ENCODE measurements at regions not wholly inside any gene's neighbourhood (a gene's known extent, or its start where the extent isn't known, plus 50 kb on each side); places are given as distances from the start of the nearest gene placed in this dataset.
"Not testable (repeated sequence)": the region's sequence is repeated elsewhere in the genome, so short reads cannot be mapped to it uniquely, and the experiment has no call there.

DNA sequence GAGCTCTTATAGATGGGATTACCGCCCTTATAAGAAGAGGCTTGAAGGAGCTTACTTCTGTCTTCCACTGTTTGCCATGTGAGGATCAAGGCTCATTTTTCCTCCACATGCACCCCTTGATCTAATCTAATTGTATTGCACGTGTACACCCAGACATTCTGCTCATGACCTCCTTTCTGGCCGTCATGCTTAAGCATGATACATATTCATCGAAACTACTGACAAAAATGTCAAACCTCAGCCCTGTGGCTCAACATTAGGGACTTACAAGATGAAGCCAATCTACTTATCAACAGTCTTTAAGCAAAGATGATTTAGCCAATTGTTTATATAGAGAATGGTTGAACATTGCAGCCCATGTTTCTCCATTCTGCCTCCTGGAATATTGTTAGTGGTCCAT lies 127.6 kb downstream of the XCL2 start:
- no peak for DNase-seq

DNA sequence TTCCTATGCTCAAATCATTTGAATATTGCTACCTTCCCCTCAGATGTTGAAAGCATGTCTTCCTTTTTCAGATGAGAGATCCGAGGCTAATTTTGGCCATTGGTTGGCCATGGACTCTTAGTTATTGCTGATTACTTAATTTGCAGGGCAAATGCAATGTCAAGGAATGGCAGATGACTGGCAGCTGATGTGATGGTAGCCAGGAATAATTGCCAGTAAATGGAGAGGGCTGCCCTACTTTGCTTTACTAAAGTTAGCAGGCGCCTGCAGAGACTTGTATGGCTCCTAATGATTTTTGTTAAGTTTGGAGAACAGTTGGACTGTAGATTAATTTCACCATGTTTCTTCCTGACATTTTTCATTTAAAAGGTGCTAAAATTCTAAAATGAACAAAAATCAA lies 128.9 kb downstream of the XCL2 start:
- no peak for DNase-seq

DNA sequence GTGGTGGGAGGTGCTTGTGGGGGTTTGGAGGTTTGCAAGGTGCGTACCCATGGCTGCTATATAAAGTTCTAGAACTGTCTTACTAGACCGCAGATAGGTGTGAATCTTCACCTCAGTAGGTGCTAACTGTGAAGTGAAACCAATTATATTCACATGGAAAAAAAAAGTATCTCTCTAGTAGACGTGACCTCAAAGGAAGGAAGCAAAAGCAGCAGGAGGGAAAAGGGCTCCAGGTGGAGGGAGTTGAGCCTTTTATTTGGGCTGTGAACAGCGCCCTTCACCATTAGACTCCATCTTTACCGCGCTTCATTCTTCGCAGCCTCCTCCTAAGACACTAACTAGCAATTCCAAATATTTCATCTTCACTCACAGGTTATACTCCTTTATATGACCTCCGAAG lies 129.8 kb downstream of the TBX19 start:
- no peak for DNase-seq

DNA sequence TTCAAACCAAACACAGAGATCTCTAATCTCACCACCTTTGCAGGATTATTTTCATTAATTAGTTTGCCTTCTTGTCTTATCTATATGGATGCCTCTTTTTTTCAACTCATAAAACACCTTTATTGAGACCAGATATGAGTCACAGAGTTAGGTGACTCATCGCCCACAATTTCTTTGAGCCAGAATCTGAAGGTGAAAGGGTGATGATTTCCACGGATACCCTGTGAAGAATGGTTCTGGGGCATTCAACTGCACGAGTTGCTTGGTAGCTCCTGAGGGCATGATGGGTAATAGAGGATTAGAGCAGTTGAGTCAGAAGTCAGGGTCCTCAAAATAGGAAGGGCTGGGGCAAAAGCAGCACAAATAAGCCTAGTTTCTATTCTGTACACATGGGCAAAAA lies 128.2 kb downstream of the TBX19 start:
- no peak for DNase-seq

DNA sequence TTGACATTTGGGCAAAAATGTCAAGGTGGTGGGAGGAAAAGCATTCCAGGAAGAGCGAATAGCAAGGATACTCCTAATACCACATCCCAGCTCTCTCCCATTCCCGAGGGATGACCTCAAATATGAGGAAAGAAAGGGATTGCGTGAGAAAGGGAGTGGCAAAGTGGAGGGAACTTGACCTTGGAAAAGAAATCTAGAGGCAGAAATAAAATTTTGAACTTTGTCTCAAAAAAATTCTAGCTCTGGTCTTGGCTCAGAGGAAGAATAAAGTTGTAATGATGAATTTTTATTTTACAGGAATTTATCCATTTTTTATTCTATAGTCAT lies 127.8 kb downstream of the TBX19 start:
- DNase-seq = no peak

DNA sequence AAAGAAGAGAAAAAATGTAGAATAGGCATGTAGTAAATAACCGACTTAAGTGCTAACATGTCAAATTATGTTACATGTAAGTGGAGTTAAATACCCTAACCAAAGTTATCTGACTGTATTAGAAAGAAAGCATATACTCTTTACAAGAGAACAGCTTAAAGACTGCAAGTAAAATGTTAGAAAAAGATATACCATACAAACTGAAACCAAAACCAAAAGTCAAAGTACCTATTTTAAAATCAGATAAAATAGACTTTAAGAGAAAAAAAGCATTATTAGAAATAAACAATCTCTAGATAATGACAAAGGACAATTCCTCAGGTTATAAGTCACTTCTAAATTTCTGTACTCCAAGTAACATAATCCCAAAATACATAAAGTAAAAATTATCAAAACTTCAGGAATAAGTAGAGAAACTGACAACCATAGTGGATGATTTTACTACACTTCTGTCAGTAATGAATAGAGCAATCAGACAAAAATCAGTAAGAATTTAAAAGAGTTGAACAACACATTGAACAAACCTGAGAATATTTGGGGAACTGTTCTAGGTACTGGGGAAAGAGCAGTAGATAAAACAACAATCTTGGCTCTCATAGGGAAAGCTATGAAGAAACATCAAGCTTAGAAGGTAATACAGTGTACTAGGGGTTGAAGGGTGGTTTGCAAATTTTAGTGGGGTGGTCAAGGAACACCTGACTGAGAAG lies 127.3 kb downstream of the TBX19 start:
- DNase-seq = no peak

DNA sequence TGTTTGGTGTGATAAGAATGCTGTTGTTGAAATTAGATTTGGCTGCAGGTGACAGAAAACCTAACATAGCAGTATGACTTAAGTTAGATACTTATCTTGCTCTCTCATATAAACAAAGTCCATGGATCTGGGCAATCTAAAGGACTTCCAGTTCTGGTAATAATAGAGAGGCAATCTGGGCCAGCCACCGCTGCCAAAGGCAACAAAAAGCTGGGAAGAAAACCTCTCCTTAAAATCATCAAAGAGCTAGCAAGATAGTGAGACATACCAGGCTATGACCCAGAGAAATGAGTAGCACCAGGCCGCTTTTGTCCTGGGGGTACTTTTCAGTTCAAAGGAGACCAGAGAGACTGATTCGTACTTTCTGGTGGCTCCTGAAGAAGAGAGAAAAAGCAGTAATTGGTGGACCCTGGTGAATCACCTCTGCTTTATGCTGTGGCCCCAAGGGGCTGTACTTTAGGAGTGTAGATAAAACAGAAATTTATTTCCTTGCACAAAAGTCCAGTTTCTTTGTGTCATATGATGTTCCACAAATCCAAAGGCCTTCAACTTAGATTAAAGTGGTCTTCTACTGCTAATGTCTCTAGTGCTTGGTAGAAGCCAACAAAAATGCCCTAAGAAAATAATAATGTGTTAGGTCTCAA lies 125.4 kb downstream of the TBX19 start:
- DNase-seq = no peak

DNA sequence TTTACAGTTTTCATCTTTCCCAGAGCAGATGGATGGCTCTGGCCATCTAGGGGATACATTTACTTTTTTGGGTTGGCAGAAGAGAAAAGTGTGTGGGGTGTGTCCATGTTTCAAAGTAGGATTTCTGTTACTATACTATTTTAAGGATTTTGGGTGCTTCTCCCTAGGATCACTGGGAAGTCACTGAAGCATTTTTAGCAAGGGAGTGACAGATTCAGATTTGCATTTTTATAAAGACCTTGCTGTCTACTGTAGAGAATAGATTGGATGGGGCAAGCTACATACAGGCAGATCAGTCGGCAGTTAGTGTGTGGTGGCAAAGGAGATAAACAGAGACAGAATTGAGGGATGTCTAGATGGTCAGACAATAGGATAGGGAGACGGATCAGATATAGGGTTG lies 122.5 kb downstream of the TBX19 start:
- no peak for DNase-seq

DNA sequence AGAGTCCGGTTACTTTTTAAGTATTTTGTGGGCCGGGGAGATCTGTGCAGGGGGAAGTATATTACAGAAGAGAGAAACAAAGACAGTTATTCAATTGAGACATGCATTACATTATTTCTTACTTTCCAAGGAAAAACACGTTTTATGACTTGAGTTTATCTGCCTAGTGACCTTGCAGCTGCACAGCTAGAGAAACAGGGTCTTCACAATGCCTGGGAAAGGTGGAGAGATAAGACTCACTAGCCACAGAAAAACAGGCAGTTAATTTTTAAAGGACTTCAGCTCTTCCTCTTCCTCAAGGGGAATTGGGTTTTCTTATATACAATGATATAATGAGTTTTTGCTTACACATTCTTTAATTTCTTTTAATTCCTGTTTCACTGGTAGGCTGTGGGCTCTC lies 121.8 kb downstream of the TBX19 start:
- DNase-seq = not testable (repeated sequence)

DNA sequence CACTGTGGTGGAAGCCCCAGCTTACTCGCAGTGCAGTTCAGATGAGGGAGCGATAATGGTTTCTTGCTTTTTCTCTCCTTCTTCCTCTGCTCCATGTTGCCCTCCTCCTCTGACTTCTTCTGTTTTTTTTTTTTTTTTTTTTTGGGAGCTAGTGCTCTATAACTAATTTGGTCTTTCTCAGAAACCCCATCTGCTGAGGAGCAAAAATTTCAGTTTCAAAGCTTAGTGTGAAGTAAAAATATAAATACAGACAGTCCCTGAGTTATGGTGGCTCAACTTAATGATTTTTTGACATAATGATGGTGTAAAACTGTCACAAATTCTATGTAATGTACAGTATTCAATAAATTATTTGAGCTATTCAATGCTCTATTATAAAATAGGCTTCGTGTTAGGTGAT lies 120.7 kb downstream of the TBX19 start:
- DNase-seq = no peak

DNA sequence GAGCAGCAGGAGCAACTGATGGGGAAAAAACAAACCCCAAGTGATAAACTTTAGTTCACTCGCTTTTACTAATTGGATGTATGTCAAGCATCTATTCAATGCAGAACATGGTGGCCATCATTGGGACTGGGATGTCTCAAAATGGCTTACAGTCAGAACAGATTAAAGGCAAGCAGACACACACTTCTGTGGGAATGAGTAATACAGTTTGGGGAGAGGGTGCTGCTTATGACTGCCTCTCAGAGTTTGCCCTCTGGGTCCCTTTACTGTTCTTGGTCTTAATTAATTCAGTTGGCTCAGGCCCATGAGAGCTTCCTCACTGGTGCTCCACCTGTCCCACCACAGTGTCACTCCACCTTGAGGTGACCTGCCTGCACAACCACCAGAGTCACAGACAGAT lies 119.5 kb downstream of the TBX19 start:
- DNase-seq = no peak

DNA sequence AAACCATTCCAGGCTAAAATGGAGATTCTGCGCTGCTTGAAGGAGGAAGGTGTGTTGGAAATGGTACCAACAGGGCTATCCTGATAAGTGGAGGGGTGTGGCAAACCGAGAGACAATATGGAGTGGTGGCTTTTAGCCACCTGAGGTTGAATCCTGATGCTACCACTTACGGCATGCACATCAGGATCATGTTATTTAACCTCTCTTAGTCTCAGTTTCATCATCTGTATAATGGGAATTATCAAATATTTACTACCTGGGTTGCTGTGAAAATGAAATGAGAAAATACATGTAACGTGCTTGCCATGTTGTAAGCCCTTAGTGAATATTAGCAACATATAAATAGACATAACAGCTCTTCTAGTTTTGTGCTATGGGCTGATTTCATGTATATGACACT lies 117.1 kb downstream of the TBX19 start:
- DNase-seq = no peak

DNA sequence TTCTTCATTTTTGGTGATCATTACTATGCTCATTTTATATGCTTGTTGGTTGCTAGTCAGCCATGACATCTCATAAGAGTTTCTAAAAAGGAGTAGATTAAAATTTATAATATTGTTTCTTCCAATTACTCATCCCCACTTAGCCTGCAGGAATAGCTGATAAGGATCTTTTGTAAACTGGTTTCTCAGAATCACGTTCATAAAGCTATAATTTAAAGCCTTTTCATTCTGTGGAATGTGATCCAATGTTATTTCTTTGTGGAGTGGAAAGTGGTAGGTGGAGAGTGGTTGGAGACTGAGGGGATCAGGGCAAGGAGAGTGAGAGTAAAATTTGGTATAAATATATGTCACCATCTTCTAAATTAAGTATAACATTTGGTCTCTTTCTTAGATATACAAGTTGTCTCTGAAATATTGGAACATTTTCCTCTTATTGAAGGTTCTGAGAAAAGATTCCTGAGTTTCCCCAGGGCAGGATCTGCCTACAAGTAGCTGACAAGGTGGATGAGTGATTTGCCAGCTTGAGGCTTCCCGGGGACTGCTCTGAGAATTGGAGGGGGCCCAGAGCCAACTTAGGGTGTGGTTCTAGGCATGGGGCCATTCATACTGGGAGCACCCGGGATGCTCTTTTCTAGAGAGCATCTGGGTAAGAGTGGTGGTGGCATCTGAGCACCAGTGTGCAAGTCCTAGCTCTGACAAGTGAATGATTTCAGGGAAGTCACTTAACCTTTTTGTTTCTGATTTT lies 116.4 kb downstream of the TBX19 start:
- no peak for DNase-seq

DNA sequence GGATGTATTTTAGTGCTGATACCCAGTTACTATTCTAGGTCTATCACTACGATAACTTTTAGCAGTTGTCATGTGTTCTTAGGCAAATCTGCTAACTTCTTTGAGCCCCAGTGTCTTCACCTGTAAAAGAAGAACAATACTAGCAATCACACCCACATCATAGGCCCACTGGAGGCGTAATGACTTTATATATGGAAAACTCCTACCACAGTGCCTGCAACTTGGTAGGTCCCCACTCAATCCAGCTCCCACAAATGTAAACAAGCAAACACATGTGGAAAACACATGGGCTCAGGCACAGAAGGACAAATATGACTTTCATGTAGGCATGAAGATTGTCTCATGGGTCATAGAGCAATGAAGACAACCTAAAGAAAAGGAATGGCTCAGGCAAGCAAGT lies 115.8 kb downstream of the TBX19 start:
- no peak for DNase-seq

DNA sequence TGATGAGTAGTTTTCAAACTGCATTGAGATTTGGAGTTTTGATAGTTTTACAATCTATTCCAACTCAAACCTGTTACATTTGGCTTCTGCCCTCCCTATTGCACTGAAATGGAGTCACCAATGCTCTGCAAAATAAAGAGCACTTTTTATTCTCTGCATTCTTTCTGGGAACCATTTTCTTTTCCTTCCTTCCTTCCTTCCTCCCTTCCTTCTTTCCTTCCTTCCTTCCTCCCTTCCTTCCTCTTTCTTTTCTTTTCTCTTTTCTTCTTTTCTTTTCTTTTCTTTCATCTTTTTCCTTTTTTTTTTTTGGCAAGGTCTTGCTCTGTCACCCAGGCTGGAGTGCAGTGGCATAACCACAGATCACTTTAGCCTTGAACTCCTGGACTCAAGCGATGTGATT lies 114.2 kb downstream of the TBX19 start:
- DNase-seq = no peak

DNA sequence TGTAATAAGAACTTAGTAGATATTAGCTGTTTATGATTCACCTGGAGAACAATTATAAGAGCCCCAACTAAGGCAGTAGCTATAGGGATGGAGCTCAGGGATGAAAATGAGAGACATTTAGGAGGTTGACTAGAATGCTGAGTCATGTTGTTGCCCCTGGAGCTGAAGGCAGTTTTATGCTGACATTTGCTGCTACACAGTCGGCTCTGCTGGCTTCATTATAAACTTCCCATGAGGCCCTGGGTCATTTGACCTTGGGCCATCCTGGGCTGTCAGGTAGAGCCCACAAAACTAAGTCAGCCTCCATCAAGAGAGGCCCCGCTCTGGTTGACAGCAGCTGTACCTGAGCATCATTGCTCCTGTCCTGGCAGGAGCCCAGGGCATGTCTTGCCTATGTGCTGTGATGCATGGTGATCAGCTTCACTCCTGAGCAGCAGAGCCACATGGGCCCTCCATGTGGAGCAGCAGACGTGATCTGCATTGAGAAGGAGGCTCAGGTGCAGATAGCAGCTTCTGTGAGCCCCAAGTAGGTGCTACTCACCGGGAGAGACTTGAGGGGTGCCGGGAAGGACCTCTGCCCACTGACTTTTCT lies 112.4 kb downstream of the TBX19 start:
- no peak for DNase-seq

DNA sequence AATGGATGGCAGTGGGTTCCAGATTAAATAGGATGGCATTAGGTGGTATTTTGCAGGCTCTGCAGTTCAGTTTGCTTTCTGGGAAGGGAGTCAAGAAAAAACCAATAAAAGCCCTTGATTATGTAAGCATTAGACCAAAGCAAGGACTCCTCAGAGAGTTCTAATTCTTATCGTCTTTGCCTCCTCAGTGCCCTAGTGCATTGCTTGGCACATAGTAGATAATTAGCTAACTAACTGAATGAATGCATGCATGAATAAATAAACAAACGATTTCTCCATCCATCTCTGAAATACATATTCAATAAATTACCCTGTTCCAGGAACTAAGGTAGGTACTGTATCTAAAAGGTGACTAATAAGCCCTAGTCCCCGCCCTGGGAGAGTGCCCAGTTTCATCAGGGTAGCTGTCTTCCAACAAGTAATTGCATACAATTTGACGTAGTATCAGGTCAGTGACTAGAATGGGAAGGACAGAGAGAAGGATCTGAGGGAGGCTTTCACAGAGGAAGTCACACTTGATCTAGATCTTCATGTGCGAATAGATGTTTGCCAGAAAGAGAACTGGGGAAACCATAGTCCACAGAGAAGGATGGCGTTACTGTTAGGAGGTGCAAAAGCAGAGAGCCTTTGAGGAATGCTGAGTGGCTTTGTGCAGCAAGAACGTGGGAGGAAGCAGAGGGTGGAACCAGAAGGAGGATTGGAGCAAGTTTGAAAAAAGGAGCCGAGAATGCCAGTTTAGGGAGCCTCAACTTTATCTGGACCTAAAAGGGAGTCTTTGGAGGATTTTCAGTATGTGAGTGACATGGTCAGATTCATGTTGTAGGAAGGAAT lies 111.4 kb downstream of the TBX19 start:
- DNase-seq = no peak

DNA sequence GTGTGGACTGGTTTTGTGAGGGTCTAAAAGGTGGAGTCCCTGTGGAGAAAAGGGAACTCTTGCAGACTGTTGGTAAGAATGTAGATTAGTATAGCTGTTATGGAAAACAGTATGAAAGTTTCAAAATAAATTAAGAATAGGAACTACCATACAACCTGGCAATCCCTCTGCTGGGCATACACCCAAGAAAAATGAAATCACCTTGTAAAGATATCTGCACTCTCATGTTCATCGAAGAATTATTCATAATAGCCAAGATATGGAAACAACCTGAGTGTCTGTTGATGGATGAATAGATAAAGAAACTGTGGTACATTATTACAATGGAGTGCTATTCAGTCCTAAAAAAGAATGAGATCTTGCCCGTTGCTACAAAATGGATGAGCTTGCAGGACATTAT lies 109.6 kb downstream of the TBX19 start:
- DNase-seq = no peak

DNA sequence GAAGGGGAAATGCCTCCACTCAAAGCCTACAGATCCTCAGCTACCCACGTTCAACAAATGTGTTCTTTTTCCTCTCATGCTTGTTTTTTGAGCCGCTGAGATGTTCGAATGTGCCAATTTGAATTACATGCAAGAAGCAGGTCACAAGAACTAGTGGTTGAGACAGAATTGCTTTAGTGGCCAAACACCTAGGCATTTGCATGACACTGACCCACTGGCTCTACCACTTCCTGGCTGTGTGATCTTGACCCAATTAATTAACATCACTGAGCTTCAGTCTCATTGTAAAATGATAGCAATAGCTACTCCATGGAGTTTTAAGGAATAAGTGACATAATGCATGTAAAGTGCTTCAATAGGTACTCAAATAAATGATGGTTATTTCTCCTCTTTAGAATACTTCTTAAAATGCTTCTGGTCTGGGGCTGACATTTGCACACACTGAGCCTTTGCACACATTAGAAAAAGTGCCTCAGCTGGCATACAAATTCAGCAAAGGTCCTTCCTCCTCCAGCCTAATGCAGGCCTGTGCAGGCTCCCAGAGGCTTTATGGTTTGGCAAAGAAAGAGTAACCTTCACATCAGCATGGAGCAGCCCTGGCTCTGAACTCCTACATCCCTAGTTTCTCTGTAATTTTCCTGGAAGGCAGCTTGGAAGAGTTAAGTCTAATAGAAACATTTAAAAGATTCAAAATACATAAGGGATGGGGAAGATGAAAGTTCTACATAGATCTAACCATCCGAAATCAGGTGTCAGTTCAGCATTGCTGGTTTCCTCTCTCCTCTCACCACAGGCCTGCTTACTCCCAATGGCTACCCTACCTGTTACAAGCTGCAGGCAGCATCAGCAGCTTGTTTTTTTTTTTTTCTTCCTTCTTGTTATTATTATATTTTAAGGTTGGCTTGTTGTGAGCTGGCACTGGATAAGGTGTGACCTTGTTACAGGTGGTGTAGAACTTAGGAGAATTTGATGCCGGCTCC lies 107.4 kb downstream of the TBX19 start:
- DNase-seq = no peak

DNA sequence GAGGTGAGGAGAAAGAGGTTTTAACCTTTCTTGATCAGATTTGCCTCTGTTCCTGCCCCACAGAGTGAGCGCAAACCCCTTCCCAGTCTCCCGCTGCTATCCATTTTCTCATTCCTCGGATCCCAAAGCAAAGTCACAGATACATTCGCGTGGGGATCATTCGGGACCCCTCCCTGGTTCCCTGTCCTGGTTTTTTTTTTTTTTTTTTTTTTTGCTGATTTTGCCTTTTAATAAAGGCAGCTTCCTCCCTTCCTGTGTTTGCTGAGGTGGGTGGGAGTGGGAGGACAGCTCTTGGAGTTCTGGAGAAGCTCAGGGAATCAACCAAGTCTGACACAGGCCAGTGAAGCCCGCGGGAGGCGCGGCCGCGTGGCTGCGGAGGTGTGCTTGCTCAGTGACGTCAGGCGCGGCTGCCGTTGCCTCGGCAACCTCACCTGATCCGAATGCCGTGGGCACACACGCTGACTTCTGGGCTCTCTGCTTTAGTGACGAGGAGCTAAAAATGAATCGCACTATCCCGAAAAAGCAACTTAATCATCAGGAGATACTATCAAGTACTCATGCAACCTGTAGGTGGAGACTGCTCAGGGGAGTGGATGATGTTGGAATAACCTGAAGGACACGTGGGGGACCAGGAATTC lies 106.4 kb downstream of the TBX19 start:
- peak; percentile 66 for DNase-seq

DNA sequence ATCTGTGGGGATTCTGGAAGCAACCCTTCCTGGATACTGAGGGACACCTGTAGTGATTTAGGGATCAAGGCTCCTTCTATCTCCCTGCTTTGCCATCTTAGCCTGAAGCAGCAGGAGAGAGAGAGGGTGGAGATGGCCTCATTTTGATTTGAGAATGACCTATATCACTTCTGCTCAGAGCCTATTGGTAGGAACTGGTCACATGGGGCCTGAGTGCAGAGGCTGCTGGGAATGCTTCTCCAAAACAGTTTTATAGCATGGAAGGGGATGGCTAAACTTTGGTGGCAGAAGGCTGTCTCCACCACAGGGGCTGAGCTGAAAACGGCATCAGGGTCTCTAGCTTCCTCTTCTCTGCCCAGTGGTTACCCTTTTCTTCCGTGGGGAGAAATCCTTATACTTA lies 105.8 kb downstream of the TBX19 start:
- no peak for DNase-seq
